ENCODE measurements at regions not wholly inside any gene's neighbourhood (a gene's known extent, or its start where the extent isn't known, plus 50 kb on each side); places are given as distances from the start of the nearest gene placed in this dataset.
"Not testable (repeated sequence)": the region's sequence is repeated elsewhere in the genome, so short reads cannot be mapped to it uniquely, and the experiment has no call there.

GRCh38 chr2:84286878-84287277, 172.2 kb downstream of the SUCLG1 start:
- no peak for DNase-seq

- DNase-seq = no peak
These were observed 173.9 kb downstream of the SUCLG1 start for GRCh38 chr2:84285056-84285747.

GRCh38 chr2:84283506-84283905, 175.6 kb downstream of the SUCLG1 start:
- DNase-seq = no peak

- no peak for DNase-seq
These were observed 177.6 kb downstream of the SUCLG1 start for GRCh38 chr2:84281510-84281909.

GRCh38 chr2:84280873-84281272, 178.2 kb downstream of the SUCLG1 start:
- no peak for DNase-seq

- no peak for DNase-seq
These were observed 180.7 kb downstream of the SUCLG1 start for GRCh38 chr2:84278386-84278785.

GRCh38 chr2:84276590-84277255, 182.4 kb downstream of the SUCLG1 start:
- DNase-seq = no peak

GRCh38 chr2:84273406-84273805, 185.7 kb downstream of the SUCLG1 start:
- DNase-seq = no peak

- DNase-seq = no peak
These were observed 187.1 kb downstream of the SUCLG1 start for GRCh38 chr2:84271977-84272376.

GRCh38 chr2:84257831-84258230, 201.2 kb downstream of the SUCLG1 start:
- no peak for DNase-seq

GRCh38 chr2:84251651-84252302, 207.3 kb downstream of the SUCLG1 start:
- DNase-seq = no peak

- DNase-seq = no peak
These were observed 209.9 kb downstream of the SUCLG1 start for GRCh38 chr2:84249140-84249539.

GRCh38 chr2:84247532-84247931, 211.5 kb downstream of the SUCLG1 start:
- DNase-seq = no peak

- no peak for DNase-seq
These were observed 215.0 kb downstream of the SUCLG1 start for GRCh38 chr2:84243788-84244733.

- DNase-seq = no peak
These were observed 220.2 kb downstream of the SUCLG1 start for GRCh38 chr2:84238907-84239306.

- DNase-seq = no peak
These were observed 222.8 kb downstream of the SUCLG1 start for GRCh38 chr2:84236288-84236687.

- no peak for DNase-seq
These were observed 225.0 kb downstream of the SUCLG1 start for GRCh38 chr2:84234103-84234502.

GRCh38 chr2:84231478-84231877, 227.6 kb downstream of the SUCLG1 start:
- DNase-seq = no peak

GRCh38 chr2:84224121-84224520, 235.0 kb downstream of the SUCLG1 start:
- no peak for DNase-seq

- DNase-seq = no peak
These were observed 235.9 kb downstream of the SUCLG1 start for GRCh38 chr2:84223191-84223590.

- DNase-seq = not testable (repeated sequence)
These were observed 238.0 kb downstream of the SUCLG1 start for GRCh38 chr2:84221102-84221501.

- DNase-seq = no peak
These were observed 241.6 kb downstream of the SUCLG1 start for GRCh38 chr2:84217456-84217855.

GRCh38 chr2:84214455-84214854, 244.6 kb downstream of the SUCLG1 start:
- DNase-seq = no peak
